GM12891 (cell line): ENCODE measurements at regions not wholly inside any gene's neighbourhood (a gene's known extent, or its start where the extent isn't known, plus 50 kb on each side); places are given as distances from the start of the nearest gene placed in this dataset.
"Not testable (repeated sequence)": the region's sequence is repeated elsewhere in the genome, so short reads cannot be mapped to it uniquely, and the experiment has no call there.

Experiments used
- DNase-seq: peaks from one replicate; pipeline ENCODE4 v3.0.0; 2011; ENCODE audit warnings: low spot score; ENCODE audit not compliant: insufficient read length
- FAIRE-seq: peaks from 2 replicates; lab custom pipeline; 2011; peaks lifted over from hg19 to GRCh38; lab: Jason Lieb, UNC
- PAX5 ChIP-seq: IDR thresholded peaks from 2 replicates; pipeline ENCODE4 v1.6.1; 2011; ENCODE audit warnings: low read length, moderate library complexity, mild to moderate bottlenecking; ENCODE audit not compliant: insufficient read depth, severe bottlenecking
- POLR2A ChIP-seq: IDR thresholded peaks from 2 replicates; pipeline ENCODE4 v1.6.1; 2011; ENCODE audit warnings: low read depth, low read length, control low read depth
- POLR2AphosphoS5 ChIP-seq: IDR thresholded peaks from 2 replicates; pipeline ENCODE4 v1.6.1; 2011; ENCODE audit warnings: low read depth, low read length, control low read depth
- POU2F2 ChIP-seq: IDR thresholded peaks from 2 replicates; pipeline ENCODE4 v1.6.1; 2011; ENCODE audit warnings: low read depth, mild to moderate bottlenecking, control low read depth, low read length, moderate library complexity
- SPI1 ChIP-seq: IDR thresholded peaks from 2 replicates; pipeline ENCODE4 v1.6.1; 2011; ENCODE audit warnings: low read depth, low read length, control low read depth
- TAF1 ChIP-seq: IDR thresholded peaks from 2 replicates; pipeline ENCODE4 v1.6.1; 2011; ENCODE audit warnings: low read depth, low read length, control low read depth

DNA sequence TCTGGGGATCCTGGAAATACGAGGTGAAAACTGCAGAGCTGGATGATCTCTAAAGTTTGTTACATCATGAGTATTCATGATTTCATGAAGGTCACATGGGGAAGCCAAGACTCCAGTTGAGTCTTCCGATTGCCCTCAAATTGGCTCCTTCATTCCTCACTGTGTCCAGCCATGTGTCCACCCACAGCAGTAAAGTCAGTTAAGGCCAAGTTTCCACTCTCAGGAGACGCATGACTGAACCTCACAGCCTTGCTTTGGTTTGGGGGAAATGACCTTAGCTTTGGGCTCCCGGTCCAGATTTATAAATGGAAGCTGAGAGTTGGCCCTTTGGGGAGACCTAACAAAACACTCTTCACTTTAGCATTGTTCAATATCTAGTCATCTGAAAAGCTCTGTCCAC, 289.7 kb upstream of the MCTP2 start:
- no peak for FAIRE-seq
- TF ChIP-seq POLR2AphosphoS5 (no peak), POLR2A (no peak), TAF1 (no peak), SPI1 (no peak), POU2F2 (no peak)

DNA sequence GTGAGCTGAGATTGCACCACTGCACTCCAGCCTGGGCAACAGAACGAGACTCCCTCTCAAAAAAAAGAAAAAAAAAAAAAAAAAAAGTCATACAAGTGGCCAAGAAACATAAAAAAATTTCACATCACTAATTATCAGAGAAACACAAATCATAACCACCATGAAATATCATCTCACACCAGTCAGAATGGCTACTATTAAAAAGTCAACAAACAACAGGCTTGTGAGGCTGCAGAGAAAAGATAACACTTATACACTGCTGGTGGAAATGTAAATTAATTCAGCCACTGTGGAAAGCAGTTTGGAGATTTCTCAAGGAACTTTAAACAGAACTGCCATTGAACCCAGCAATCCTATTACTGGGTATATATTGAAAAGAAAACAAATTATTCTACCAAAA, 291.1 kb upstream of the MCTP2 start:
- TF ChIP-seq TAF1 = no peak
- TF ChIP-seq PAX5 = no peak
- no peak for TF ChIP-seq POLR2AphosphoS5
- no peak for TF ChIP-seq POU2F2
- TF ChIP-seq POLR2A = no peak
- no peak for TF ChIP-seq SPI1
- no peak for DNase-seq
- no peak for FAIRE-seq

More for the DNA sequence above, 289.7 kb upstream of the MCTP2 start:
- DNase-seq = no peak

DNA sequence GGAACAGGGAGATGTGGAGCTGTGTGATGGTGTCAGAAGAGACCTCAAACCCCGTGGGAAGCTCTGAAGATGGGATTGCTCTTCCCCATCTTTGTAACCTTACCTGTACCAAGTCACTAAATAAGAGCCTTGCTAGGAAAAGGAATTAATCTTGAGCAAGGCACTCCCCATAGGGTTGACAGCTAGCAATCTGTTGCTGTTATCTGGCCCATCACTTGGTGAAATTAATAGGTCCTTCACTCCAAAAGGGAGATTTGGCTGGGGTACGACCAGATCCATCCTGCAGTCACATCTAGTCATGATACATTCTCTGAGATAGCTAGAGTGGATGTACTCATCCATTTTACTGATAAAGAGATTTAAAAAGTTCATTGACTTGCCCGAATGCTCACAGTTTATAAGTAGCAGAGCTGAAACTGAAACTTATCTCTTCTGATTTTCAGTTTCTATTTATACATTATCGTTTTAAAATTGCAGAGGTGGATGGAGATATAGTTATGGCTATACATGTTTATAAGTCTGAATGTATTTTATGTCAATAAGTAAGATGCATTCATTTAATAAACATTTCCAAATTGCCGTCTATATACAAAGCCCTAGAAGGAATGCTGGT, 299.1 kb upstream of the MCTP2 start:
- TF ChIP-seq TAF1 (no peak), POLR2A (no peak), POU2F2 (no peak), POLR2AphosphoS5 (no peak)
- DNase-seq (no peak), FAIRE-seq (no peak)

DNA sequence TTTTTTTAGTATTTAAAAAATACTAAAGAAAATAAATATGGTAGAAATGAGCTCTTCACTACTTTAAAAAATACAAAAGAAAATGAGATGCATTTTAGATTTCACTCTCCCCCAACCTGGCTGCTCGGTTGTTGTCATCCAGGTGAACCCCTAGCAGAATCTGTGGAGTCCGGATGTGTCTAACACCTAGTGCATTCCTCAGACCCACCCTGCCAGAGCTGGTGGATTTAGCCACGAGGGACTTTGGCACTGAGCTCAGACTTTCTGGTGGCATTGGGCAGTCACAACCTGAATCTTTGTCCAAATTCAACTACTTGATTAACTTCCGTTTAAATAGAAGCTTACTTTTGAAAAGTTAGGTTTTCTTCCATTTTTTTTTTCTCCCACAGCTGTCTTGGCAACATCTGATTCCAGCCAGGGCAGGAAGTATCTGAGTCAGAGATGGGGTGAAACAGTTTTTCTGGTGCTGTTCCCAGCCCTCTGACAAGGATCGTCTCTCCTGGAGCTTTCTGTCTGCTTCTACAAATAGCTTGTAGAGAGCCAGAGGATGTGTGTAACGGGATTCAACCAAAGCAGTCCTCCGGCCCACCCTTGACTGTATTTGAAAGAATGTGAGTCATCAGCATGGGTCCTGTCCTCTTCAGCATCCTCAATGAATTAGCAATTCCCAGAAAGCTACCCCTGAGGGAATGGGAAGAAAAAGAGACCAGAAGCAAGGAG, 301.8 kb upstream of the MCTP2 start:
- DNase-seq (no peak), FAIRE-seq (no peak)
- TF ChIP-seq POU2F2 (no peak), POLR2AphosphoS5 (no peak), POLR2A (no peak), PAX5 (no peak), TAF1 (no peak), SPI1 (no peak)

DNA sequence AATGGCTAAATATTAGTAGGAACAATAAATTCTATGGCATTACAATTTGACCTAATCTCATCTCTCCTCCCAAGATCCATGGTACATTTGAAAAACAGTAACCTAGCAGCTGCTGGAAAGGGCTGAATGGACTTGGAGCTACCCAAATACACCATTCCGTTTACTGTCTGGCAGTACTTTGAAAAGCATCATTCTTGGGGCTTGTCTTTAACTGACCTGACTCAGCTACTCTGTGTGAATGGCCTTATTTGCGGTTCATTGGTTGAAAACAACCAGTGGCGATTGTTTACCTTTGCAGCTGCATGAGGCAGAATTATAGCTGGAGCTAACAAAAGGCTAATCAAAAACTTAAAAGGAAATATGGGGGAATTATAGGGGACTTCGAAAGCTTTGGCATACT, 311.2 kb upstream of the MCTP2 start:
- FAIRE-seq (no peak), DNase-seq (no peak)
- TF ChIP-seq POU2F2 (no peak), TAF1 (no peak), SPI1 (no peak), POLR2AphosphoS5 (no peak), POLR2A (no peak), PAX5 (no peak)

DNA sequence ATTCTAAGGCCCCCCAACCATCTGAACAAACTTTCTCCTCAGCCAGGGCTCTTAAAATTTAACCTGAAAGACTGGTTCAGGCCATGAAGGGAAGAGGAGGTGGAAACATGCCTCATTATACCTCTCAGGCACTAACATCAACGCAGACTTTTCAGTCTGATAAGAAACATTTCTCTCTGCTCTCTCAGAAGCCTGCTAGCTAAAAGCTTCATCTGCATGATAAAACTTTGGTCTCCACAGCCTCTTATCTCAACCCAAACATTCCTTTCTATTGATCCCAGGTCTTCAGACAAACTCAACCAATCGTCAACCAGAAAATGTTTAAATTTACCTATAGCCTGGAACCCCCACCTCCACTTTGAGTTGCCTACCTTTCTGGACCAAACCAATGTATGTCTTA, 312.6 kb upstream of the MCTP2 start:
- not testable (repeated sequence) for DNase-seq, FAIRE-seq

DNA sequence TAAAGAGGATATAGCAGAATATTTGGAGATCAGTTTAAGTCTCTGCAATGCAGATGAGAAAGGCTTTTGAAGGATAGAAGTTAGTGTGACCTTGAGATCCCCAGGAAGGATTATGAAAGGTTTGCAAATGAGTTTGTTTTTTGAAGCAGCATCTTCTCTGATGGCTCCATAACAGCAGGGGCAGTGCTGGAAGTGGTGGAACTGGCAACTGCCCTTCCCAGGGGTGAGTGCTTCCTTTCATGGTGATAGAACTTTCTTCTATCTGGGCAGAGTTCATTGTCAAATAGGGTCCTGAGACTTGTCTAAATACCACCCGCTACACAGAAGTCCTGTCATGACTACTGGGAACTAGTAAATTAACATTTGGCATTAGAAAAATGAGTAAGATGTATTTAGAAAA, 314.2 kb upstream of the MCTP2 start:
- DNase-seq = no peak
- no peak for TF ChIP-seq PAX5
- TF ChIP-seq POU2F2 = no peak
- no peak for TF ChIP-seq TAF1
- no peak for TF ChIP-seq SPI1
- no peak for TF ChIP-seq POLR2A
- no peak for TF ChIP-seq POLR2AphosphoS5
- FAIRE-seq = no peak

DNA sequence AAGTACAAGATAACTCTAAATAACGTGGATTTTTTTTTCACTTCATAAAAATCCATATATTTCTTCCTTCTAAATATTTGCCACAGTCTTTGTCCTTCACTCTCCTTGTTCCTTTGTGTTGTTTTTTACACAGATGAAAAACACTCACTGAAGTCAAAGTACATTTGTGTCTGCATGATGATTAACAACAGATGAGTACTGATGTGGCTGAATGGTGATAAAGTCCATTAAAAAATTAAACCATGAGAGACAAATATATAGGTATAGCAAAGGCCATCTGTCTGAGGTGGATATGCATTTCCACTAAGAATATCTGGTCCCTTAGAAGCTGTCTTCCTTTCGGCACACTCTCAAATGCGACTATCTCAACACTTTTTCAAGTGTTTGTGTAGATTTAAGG, 317.5 kb upstream of the MCTP2 start:
- DNase-seq = no peak
- no peak for TF ChIP-seq POLR2A
- FAIRE-seq = no peak

DNA sequence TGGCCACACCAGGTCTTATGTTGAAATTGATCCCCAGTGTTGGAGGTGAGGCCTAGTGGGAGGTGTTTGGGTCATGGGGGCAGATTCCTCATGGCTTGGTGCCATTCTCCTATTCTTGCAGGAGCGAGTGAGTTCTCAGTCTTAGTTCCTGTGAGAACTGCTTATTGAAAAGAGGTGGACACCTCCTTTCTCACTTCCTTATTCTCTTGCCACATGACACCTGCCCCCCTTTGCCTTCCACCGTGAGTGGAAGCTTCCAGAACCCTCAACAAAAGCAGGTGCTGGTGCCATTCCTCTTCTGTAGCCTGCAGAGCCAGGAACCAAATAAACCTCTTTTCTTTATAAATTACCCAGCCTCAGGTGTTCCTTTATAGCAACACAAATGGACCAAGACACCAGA, 318.1 kb upstream of the MCTP2 start:
- TF ChIP-seq POLR2A = no peak
- TF ChIP-seq SPI1 = peak; percentile 65
- no peak for TF ChIP-seq POLR2AphosphoS5
- no peak for FAIRE-seq
- no peak for DNase-seq

DNA sequence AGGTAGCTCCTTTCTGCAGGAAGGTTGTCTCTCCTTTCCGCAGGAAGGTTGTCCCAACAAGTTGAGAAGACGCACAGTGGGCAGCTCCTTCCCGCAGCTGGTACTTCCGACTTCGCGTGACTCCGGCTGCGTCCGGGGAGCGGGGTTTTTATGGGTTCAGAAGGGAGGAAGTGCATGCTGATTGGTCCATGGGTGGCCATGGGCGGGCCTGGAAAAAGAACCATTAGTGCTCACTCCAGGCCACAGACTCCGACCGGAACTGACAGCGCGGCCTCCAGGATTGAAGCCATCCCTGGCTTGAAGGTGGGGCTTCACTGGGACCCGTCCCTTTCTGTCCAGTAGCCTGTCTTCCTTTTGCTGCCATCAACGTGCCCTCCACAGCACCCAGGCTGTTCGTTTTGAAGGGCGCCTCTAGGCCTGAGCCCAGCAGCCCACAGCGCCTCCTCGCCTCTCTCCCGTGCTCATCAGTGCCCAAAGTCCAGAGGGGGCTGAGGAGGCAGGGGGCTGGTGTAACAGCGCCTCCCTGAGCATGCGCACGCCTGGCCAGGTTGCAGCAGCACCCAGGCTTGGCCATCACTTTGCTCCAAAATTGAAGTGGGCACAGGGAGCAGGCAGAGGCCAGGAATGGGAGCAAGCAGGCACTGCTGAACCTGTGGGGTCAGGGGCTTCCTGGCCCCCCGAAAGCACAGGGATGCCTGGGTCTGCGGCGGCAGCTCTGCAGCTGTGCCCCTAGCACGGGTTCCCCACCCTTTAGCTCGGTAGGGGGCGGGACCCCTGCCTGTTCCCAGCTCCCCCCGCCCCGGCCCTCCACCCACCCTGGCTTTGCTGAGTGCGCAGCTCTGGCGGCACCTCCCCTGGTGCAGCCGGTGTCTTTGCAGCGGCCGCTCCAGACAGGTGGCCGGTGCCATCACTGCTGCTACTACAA, 330.6 kb upstream of the MCTP2 start:
- TF ChIP-seq PAX5 = no peak
- TF ChIP-seq SPI1 = no peak
- TF ChIP-seq POLR2AphosphoS5 = no peak
- DNase-seq = no peak
- FAIRE-seq = no peak

DNA sequence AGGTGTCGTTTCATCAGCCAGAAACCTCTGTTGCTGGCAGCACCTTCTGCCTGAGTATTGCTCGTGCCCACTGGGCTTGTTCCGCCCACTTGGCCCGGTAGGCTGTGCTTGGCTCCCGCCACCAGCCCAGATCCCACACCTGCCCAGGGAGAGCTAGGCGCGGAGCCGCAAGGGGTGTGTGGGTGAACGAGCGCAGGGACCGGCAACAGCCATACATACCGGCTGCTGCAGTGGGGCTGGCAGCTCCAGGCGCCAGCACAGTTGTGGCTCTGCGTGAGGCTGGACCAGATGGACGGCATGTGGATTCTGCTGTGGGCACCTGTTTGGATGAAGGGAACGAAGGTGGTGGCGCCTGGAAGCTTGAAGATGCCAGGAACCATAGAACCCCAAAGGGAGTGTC, 331.5 kb upstream of the MCTP2 start:
- no peak for DNase-seq
- FAIRE-seq = no peak
- TF ChIP-seq POU2F2 = no peak
- no peak for TF ChIP-seq TAF1
- no peak for TF ChIP-seq POLR2AphosphoS5
- no peak for TF ChIP-seq PAX5
- no peak for TF ChIP-seq SPI1
- TF ChIP-seq POLR2A = no peak
